ENCODE measurements at regions not wholly inside any gene's neighbourhood (a gene's known extent, or its start where the extent isn't known, plus 50 kb on each side); places are given as distances from the start of the nearest gene placed in this dataset.

DNA sequence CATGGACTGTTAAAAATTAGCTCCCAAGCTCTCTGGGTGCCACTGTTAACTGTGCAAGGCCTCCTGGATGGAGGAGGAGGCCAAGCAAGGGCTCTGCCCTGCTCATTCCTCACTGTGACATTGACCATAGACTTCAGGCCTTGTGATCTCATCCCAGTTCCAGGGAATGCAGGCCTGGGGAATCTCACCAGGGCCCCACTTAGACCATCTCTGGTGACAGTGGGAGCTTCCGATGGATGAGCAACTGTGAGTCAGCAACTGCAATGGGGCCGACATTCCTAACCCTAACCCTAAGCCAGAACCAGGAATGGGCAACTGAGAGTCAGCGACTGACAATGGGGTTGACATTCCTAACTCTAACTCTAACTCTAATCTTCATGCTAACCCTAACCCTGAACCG, 50.4 kb upstream of the MSMB start:
- TF ChIP-seq, protein P1, sequence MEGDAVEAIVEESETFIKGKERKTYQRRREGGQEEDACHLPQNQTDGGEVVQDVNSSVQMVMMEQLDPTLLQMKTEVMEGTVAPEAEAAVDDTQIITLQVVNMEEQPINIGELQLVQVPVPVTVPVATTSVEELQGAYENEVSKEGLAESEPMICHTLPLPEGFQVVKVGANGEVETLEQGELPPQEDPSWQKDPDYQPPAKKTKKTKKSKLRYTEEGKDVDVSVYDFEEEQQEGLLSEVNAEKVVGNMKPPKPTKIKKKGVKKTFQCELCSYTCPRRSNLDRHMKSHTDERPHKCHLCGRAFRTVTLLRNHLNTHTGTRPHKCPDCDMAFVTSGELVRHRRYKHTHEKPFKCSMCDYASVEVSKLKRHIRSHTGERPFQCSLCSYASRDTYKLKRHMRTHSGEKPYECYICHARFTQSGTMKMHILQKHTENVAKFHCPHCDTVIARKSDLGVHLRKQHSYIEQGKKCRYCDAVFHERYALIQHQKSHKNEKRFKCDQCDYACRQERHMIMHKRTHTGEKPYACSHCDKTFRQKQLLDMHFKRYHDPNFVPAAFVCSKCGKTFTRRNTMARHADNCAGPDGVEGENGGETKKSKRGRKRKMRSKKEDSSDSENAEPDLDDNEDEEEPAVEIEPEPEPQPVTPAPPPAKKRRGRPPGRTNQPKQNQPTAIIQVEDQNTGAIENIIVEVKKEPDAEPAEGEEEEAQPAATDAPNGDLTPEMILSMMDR (IDR thresholded peaks at IDR 0.05; ENCODE audit: extremely low read depth in 1 of 2, insufficient read depth in 1 of 2, low read depth in 1 of 2, low read length in 2 of 2), result no peak
- TF ChIP-seq POLR2AphosphoS5 (IDR thresholded peaks at IDR 0.05; ENCODE audit: insufficient read depth, low read depth, low read length) (no peak), JUN (IDR thresholded peaks at IDR 0.05; ENCODE audit: borderline replicate concordance, insufficient read depth, insufficient read length, low read depth) (no peak), MYC (IDR thresholded peaks at IDR 0.05; ENCODE audit: low read depth, low read length) (no peak), POLR2A (IDR thresholded peaks at IDR 0.05; ENCODE audit: low read depth, low read length) (no peak), EZH2 (IDR thresholded peaks at IDR 0.05; ENCODE audit: borderline replicate concordance, low read depth, low read length, severe bottlenecking) (no peak)

Measured in endothelial cell of umbilical vein (primary cell).